NK-92 (cell line): ENCODE measurements at regions not wholly inside any gene's neighbourhood (a gene's known extent, or its start where the extent isn't known, plus 50 kb on each side); places are given as distances from the start of the nearest gene placed in this dataset.

ENCODE experiments used
- DNase-seq: peaks from one replicate; lab custom pipeline; 2025; ENCODE audit not compliant: unreplicated experiment; lab: John Stamatoyannopoulos, UW

GRCh38 chr22:47995264-47995627 lies 1232.8 kb downstream of the TBC1D22A start:
- DNase-seq: no peak

- no peak for DNase-seq
Observed at GRCh38 chr22:47994601-47995263, 1232.3 kb downstream of the TBC1D22A start.

GRCh38 chr22:47994045-47994444 lies 1231.6 kb downstream of the TBC1D22A start:
- DNase-seq: no peak

- no peak for DNase-seq
Observed at GRCh38 chr22:47990481-47990880, 1228.0 kb downstream of the TBC1D22A start.

GRCh38 chr22:47987885-47988515 lies 1225.5 kb downstream of the TBC1D22A start:
- no peak for DNase-seq

GRCh38 chr22:47976219-47976618 lies 1213.8 kb downstream of the TBC1D22A start:
- no peak for DNase-seq

- DNase-seq: no peak
Observed at GRCh38 chr22:47967831-47968230, 1205.4 kb downstream of the TBC1D22A start.

- DNase-seq: no peak
Observed at GRCh38 chr22:47966316-47966715, 1203.9 kb downstream of the TBC1D22A start.

GRCh38 chr22:47965896-47966295 lies 1203.4 kb downstream of the TBC1D22A start:
- DNase-seq: no peak

GRCh38 chr22:47965066-47965465 lies 1202.6 kb downstream of the TBC1D22A start:
- no peak for DNase-seq

GRCh38 chr22:47963660-47964059 lies 1201.2 kb downstream of the TBC1D22A start:
- DNase-seq: no peak

- no peak for DNase-seq
Observed at GRCh38 chr22:47957649-47958048, 1195.2 kb downstream of the TBC1D22A start.

- DNase-seq: no peak
Observed at GRCh38 chr22:47954107-47954506, 1191.7 kb downstream of the TBC1D22A start.

GRCh38 chr22:47944941-47945340 lies 1182.5 kb downstream of the TBC1D22A start:
- no peak for DNase-seq

GRCh38 chr22:47943729-47944700 lies 1181.6 kb downstream of the TBC1D22A start:
- no peak for DNase-seq

GRCh38 chr22:47940211-47940610 lies 1177.8 kb downstream of the TBC1D22A start:
- DNase-seq: no peak

- DNase-seq: no peak
Observed at GRCh38 chr22:47933891-47934290, 1171.4 kb downstream of the TBC1D22A start.

- DNase-seq: no peak
Observed at GRCh38 chr22:47933226-47933625, 1170.8 kb downstream of the TBC1D22A start.

GRCh38 chr22:47929646-47930185 lies 1167.3 kb downstream of the TBC1D22A start:
- DNase-seq: no peak

GRCh38 chr22:47929073-47929472 lies 1166.6 kb downstream of the TBC1D22A start:
- DNase-seq: no peak

- no peak for DNase-seq
Observed at GRCh38 chr22:47928631-47929030, 1166.2 kb downstream of the TBC1D22A start.
